ENCODE measurements at regions not wholly inside any gene's neighbourhood (a gene's known extent, or its start where the extent isn't known, plus 50 kb on each side); places are given as distances from the start of the nearest gene placed in this dataset.

DNA sequence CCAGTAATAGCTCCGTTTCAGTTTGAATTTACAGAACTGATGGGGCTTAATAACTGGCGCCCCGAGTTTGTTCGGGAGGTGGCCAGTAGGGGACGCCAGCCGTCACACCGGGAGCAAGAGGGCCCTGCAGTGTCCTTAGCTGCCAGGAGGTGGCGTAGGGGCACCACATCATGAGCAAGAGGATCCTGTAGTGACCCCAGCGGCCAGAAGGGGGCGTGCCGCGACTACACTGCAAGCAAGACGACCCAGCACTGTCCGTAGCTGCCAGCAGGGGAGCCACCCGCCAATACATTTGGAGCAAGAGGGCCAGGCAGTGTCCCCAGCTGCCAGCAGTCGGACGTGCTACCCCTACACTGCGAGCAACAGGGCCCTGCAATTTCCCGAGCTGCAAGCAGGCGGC, 663.7 kb upstream of the B3GAT1 start:
- Histone ChIP-seq H3K4me1 (ENCODE audit: control insufficient read depth, insufficient read depth, low read length) (no peaks in the 10 kb centered on the region), H3K4me3 (ENCODE audit: low read length) (no peak overlapping the region), H3K27ac (ENCODE audit: low read length) (no peak overlapping the region), H3K36me3 (ENCODE audit: control insufficient read depth, insufficient read depth, low read length) (no peaks in the 10 kb centered on the region), H3K9me3 (ENCODE audit: control insufficient read depth, low read depth, low read length) (peaks cover 7% of the 10 kb centered on the region), H3K27me3 (ENCODE audit: control insufficient read depth, insufficient read depth, low read length) (no peaks in the 10 kb centered on the region)
- no CpG with 5 or more reads among the region's 20 CpGs for WGBS (ENCODE audit: insufficient coverage, low lambda C conversion rate)
- DNase-seq = peak in 1 of 2 donors; percentile 13

DNA sequence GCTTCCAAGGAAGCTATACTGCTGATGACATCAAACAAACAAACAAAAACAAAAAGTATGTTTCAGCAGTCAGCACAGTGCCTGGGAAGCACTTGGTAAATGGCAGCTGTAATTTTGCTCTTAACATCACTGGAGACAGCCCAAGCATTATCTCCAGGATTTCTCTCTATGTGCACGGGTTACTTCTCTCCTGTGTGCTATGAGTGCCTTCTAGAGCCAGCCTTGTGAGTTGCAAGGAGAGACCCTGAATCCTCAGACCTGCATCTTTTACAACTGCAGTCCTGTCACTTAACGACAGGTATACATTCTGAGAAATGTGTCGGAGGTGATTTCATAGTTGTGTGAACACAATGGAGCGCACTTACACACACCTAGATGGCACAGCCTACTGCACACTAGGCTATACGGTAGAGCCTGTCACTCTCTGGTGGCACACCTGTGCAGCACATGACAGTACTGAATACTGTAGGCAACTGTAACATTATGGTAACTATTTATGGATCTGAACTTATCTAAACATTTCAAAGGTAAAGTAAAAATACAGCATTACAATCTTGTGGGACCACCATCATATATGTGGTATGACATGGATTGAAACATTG, 662.5 kb upstream of the B3GAT1 start:
- Histone ChIP-seq H3K4me1 (ENCODE audit: control insufficient read depth, insufficient read depth, low read length) (no peaks in the 10 kb centered on the region), H3K36me3 (ENCODE audit: control insufficient read depth, insufficient read depth, low read length) (no peaks in the 10 kb centered on the region), H3K27ac (ENCODE audit: low read length) (no peak overlapping the region), H3K4me3 (ENCODE audit: low read length) (no peak overlapping the region), H3K9me3 (ENCODE audit: control insufficient read depth, low read depth, low read length) (peaks cover 7% of the 10 kb centered on the region), H3K27me3 (ENCODE audit: control insufficient read depth, insufficient read depth, low read length) (no peaks in the 10 kb centered on the region)
- DNase-seq = no peak
- WGBS (ENCODE audit: insufficient coverage, low lambda C conversion rate) = no CpG with 5 or more reads among the region's 5 CpGs

DNA sequence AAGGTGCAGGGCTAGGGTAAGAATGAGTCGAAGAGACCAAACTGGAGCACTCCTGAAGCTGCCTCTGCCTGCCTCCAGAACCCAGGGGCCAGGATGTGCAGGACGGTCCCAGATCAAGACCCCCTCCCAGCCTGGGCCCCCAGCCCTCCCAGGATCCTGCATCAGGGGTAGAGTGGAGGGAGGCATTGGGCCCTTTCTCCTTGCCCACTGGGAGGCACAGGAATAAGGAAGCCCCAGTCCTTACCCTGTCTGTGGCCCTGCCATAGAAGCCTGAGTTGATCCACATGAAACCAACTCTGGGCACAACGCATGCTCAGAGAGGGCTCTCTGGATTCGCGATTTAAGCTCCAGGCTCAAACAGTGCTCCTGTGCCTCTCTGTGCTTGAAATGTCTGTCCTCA, 661.8 kb upstream of the B3GAT1 start:
- H3K9me3 ChIP-seq (ENCODE audit: control insufficient read depth, low read depth, low read length) = peaks cover 7% of the 10 kb centered on the region
- H3K4me1 ChIP-seq (ENCODE audit: control insufficient read depth, insufficient read depth, low read length) = no peaks in the 10 kb centered on the region
- H3K27me3 ChIP-seq (ENCODE audit: control insufficient read depth, insufficient read depth, low read length) = no peaks in the 10 kb centered on the region
- whole genome bisulfite sequencing (ENCODE audit: insufficient coverage, low lambda C conversion rate) = no CpG with 5 or more reads among the region's 5 CpGs
- H3K36me3 ChIP-seq (ENCODE audit: control insufficient read depth, insufficient read depth, low read length) = no peaks in the 10 kb centered on the region
- no peak overlapping the region for H3K4me3 ChIP-seq (ENCODE audit: low read length)
- H3K27ac ChIP-seq (ENCODE audit: low read length) = no peak overlapping the region
- no peak for DNase-seq

DNA sequence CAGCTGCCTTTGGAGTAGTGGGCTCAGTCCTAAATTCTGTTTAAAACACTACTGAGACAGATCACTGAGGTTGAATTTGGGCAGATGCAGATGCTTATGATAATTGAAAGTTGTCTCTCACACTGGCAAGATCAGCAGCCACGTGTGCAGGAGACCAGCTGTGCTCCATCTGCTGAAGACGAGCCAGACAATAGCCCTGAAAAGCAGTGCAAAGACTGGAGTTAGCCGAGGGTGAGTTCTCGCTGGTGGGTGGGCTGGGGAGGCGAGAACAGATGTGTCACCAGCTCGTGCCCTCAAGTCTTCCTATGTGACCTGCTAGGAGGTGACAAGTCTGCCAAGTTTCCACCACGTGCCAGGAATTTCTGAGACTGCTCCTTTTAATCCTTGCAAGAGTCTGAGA, 661.3 kb upstream of the B3GAT1 start:
- DNase-seq = no peak
- Histone ChIP-seq H3K4me3 (ENCODE audit: low read length) (no peak overlapping the region), H3K27me3 (ENCODE audit: control insufficient read depth, insufficient read depth, low read length) (no peaks in the 10 kb centered on the region), H3K9me3 (ENCODE audit: control insufficient read depth, low read depth, low read length) (peaks cover 7% of the 10 kb centered on the region), H3K4me1 (ENCODE audit: control insufficient read depth, insufficient read depth, low read length) (no peaks in the 10 kb centered on the region), H3K27ac (ENCODE audit: low read length) (no peak overlapping the region), H3K36me3 (ENCODE audit: control insufficient read depth, insufficient read depth, low read length) (no peaks in the 10 kb centered on the region)
- WGBS (ENCODE audit: insufficient coverage, low lambda C conversion rate) = no CpG with 5 or more reads among the region's 7 CpGs

DNA sequence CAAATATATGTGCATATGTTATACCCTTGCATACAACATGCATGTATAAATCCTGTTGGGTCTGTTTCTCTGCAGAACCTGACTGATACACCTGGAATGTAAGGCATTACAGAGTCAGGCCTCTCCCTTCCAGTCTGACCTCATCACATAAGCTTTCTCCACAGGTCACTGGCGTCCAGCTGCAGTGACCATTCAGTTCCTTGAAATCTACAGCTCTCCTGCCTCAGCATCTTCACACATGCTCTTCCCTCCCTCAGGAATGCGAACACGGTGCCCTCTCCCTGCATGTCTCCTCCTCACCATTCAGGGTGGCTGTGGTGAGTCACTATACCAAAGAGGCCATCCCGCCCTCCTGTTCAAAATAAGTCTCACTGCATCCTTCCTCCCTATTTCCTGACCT, 657.8 kb upstream of the B3GAT1 start:
- Histone ChIP-seq H3K4me3 (ENCODE audit: low read length) (no peak overlapping the region), H3K27me3 (ENCODE audit: control insufficient read depth, insufficient read depth, low read length) (no peaks in the 10 kb centered on the region), H3K36me3 (ENCODE audit: control insufficient read depth, insufficient read depth, low read length) (no peaks in the 10 kb centered on the region), H3K9me3 (ENCODE audit: control insufficient read depth, low read depth, low read length) (no peaks in the 10 kb centered on the region), H3K4me1 (ENCODE audit: control insufficient read depth, insufficient read depth, low read length) (no peaks in the 10 kb centered on the region), H3K27ac (ENCODE audit: low read length) (no peak overlapping the region)
- 100% methylated on average over 1 of the region's 4 CpGs for WGBS (ENCODE audit: insufficient coverage, low lambda C conversion rate)
- DNase-seq = no peak

DNA sequence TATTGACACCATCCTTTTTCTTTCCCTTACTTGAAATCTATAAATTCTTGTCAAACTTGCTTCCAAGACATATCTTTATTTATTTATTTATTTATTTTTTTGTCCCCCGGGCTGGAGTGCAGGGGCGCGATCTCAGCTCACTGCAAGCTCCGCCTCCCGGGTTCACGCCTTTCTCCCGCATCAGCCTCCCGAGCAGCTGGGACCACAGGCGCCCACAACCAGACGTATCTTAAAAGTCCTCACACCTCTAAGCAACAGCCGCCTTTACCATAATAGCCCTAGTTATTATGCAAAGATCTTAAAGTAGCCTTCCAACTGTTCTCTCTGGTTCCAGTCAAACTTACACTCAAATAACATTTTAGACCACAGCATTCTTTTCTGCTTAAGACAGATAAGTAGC, 657.0 kb upstream of the B3GAT1 start:
- H3K4me3 ChIP-seq (ENCODE audit: low read length) = no peak overlapping the region
- no peak for DNase-seq
- no peaks in the 10 kb centered on the region for H3K4me1 ChIP-seq (ENCODE audit: control insufficient read depth, insufficient read depth, low read length)
- no peaks in the 10 kb centered on the region for H3K9me3 ChIP-seq (ENCODE audit: control insufficient read depth, low read depth, low read length)
- no peaks in the 10 kb centered on the region for H3K27me3 ChIP-seq (ENCODE audit: control insufficient read depth, insufficient read depth, low read length)
- no peak overlapping the region for H3K27ac ChIP-seq (ENCODE audit: low read length)
- 80% methylated on average over 1 of the region's 11 CpGs for WGBS (ENCODE audit: insufficient coverage, low lambda C conversion rate)
- H3K36me3 ChIP-seq (ENCODE audit: control insufficient read depth, insufficient read depth, low read length) = no peaks in the 10 kb centered on the region

DNA sequence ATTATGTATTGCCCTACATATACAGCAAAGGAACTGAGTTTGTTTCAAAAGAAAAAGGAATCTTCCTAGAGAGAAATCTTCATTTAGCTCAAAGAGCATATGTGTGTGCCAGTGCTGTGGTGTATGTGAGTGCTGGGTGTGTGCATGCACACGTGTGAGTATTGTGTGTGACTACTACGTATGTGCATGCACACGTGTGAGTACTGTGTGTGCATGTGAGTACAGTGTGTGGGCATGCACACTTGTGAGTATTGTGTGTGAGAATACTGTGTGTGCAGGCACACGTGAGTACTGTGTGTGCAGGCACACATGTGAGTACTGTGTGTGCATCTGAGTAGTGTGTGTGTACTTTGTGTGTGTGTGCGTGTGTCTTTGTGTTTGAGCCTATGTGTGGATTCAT, 651.0 kb upstream of the B3GAT1 start:
- WGBS (ENCODE audit: insufficient coverage, low lambda C conversion rate) = no CpG with 5 or more reads among the region's 5 CpGs

DNA sequence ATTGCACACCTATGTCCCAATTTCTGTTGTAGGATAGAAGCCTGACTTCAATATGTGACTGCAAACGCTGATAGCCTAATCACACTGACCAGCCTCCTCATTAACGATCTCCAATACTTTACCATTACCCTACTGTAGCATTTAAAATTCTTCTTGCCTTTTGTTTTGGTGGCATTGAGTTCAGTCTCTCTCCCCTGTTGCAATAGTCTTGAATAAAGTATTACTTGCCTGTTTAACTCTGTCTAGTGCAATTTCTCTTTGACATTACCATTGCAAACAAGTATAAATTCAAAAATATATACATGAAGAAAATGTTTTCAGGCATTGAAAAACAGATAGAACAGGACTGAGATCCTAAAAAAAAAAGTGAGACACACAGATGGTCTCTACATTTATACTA, 649.1 kb upstream of the B3GAT1 start:
- no peaks in the 10 kb centered on the region for H3K9me3 ChIP-seq (ENCODE audit: control insufficient read depth, low read depth, low read length)
- H3K27ac ChIP-seq (ENCODE audit: low read length) = no peak overlapping the region
- no peaks in the 10 kb centered on the region for H3K4me1 ChIP-seq (ENCODE audit: control insufficient read depth, insufficient read depth, low read length)
- no peak overlapping the region for H3K4me3 ChIP-seq (ENCODE audit: low read length)
- WGBS (ENCODE audit: insufficient coverage, low lambda C conversion rate) = no CpG with 5 or more reads among the region's 2 CpGs
- H3K27me3 ChIP-seq (ENCODE audit: control insufficient read depth, insufficient read depth, low read length) = peaks cover 3% of the 10 kb centered on the region
- no peaks in the 10 kb centered on the region for H3K36me3 ChIP-seq (ENCODE audit: control insufficient read depth, insufficient read depth, low read length)
- no peak for DNase-seq

More for the DNA sequence above, 651.0 kb upstream of the B3GAT1 start:
- Histone ChIP-seq H3K4me1 (ENCODE audit: control insufficient read depth, insufficient read depth, low read length) (no peaks in the 10 kb centered on the region), H3K9me3 (ENCODE audit: control insufficient read depth, low read depth, low read length) (no peaks in the 10 kb centered on the region), H3K27ac (ENCODE audit: low read length) (no peak overlapping the region), H3K36me3 (ENCODE audit: control insufficient read depth, insufficient read depth, low read length) (no peaks in the 10 kb centered on the region), H3K27me3 (ENCODE audit: control insufficient read depth, insufficient read depth, low read length) (peaks cover 2% of the 10 kb centered on the region), H3K4me3 (ENCODE audit: low read length) (no peak overlapping the region)
- DNase-seq = no peak

DNA sequence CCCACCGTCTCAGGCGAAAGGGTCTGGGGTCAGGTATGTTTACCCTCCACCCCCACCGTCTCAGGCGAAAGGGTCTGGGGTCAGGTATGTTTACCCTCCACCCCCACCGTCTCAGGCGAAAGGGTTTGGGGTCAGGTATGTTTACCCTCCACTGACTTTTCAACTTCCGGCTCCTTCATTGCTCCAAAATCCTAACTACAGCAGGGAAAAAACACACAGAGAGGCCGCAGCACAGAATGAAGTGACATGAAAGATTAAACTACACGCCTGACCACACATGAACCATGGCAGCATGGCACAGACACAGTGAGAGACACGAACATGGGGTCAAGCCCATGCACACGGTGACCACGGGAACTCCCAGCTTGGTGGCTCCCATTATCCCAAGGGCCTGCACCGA, 634.9 kb upstream of the B3GAT1 start:
- Histone ChIP-seq H3K27ac (ENCODE audit: low read length) (no peak overlapping the region), H3K4me3 (ENCODE audit: low read length) (no peak overlapping the region), H3K36me3 (ENCODE audit: control insufficient read depth, insufficient read depth, low read length) (no peaks in the 10 kb centered on the region), H3K4me1 (ENCODE audit: control insufficient read depth, insufficient read depth, low read length) (no peaks in the 10 kb centered on the region), H3K9me3 (ENCODE audit: control insufficient read depth, low read depth, low read length) (no peaks in the 10 kb centered on the region), H3K27me3 (ENCODE audit: control insufficient read depth, insufficient read depth, low read length) (peaks cover 11% of the 10 kb centered on the region)
- WGBS (ENCODE audit: insufficient coverage, low lambda C conversion rate) = 70% methylated on average over 2 of the region's 13 CpGs
- DNase-seq = no peak

DNA sequence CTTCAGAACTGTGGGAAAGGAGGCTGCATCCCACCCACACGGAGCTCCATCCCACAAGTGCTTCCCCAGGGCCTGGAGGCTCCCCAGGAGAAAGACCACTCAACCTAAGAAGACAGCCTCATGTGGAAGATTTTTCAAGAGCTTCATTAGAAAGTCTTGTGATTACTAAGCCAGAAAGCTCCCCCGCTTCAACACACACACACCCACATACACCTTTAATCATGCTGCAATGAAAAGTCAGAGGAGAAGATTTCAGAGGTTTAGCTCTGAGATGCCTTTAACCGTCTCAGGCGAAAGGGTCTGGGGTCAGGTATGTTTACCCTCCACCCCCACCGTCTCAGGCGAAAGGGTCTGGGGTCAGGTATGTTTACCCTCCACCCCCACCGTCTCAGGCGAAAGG, 634.5 kb upstream of the B3GAT1 start:
- H3K4me1 ChIP-seq (ENCODE audit: control insufficient read depth, insufficient read depth, low read length) = no peaks in the 10 kb centered on the region
- H3K27ac ChIP-seq (ENCODE audit: low read length) = no peak overlapping the region

DNA sequence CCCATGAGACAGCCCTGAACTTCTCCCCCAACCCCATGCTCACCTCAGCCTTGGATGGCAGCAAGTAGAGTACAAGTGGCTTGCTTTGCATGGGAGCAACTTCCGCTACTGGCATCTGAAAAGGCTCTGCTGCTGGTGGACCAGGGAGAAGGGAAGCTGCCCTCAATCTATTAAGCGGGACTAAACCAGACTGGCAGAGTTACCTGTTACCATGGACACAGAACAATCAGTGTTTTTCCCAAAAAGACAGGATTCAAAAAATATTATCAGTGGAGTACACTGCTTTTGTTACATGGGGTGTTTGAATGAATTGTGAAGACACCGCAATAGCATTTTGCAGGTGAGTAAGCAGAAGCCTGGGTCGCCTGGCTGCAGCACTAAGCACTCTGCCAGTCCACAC, 631.4 kb upstream of the B3GAT1 start:
- Histone ChIP-seq H3K4me1 (ENCODE audit: control insufficient read depth, insufficient read depth, low read length) (no peaks in the 10 kb centered on the region), H3K9me3 (ENCODE audit: control insufficient read depth, low read depth, low read length) (no peaks in the 10 kb centered on the region), H3K36me3 (ENCODE audit: control insufficient read depth, insufficient read depth, low read length) (no peaks in the 10 kb centered on the region), H3K27me3 (ENCODE audit: control insufficient read depth, insufficient read depth, low read length) (peaks cover 11% of the 10 kb centered on the region), H3K4me3 (ENCODE audit: low read length) (no peak overlapping the region), H3K27ac (ENCODE audit: low read length) (no peak overlapping the region)
- no CpG with 5 or more reads among the region's 4 CpGs for WGBS (ENCODE audit: insufficient coverage, low lambda C conversion rate)
- no peak for DNase-seq

More for the DNA sequence above, 634.5 kb upstream of the B3GAT1 start:
- no peak for DNase-seq
- Histone ChIP-seq H3K36me3 (ENCODE audit: control insufficient read depth, insufficient read depth, low read length) (no peaks in the 10 kb centered on the region), H3K27me3 (ENCODE audit: control insufficient read depth, insufficient read depth, low read length) (peaks cover 11% of the 10 kb centered on the region), H3K4me3 (ENCODE audit: low read length) (no peak overlapping the region), H3K9me3 (ENCODE audit: control insufficient read depth, low read depth, low read length) (no peaks in the 10 kb centered on the region)
- no CpG with 5 or more reads among the region's 8 CpGs for WGBS (ENCODE audit: insufficient coverage, low lambda C conversion rate)

All from large intestine (tissue), 3 donors.